NCI-H524 treated with DMSO at 0.1 percent for 48 hours (cell line): ENCODE measurements at regions not wholly inside any gene's neighbourhood (a gene's known extent, or its start where the extent isn't known, plus 50 kb on each side); places are given as distances from the start of the nearest gene placed in this dataset.

Experiments
- DNase-seq: peaks from one replicate; lab custom pipeline; 2025; lab: John Stamatoyannopoulos, UW

GRCh38 chr6:104617591-104617990 lies 242.1 kb downstream of the HACE1 start:
- no peak for DNase-seq

GRCh38 chr6:104614394-104614793 lies 245.3 kb downstream of the HACE1 start:
- no peak for DNase-seq

GRCh38 chr6:104613416-104614001 lies 246.2 kb downstream of the HACE1 start:
- no peak for DNase-seq

DNA sequence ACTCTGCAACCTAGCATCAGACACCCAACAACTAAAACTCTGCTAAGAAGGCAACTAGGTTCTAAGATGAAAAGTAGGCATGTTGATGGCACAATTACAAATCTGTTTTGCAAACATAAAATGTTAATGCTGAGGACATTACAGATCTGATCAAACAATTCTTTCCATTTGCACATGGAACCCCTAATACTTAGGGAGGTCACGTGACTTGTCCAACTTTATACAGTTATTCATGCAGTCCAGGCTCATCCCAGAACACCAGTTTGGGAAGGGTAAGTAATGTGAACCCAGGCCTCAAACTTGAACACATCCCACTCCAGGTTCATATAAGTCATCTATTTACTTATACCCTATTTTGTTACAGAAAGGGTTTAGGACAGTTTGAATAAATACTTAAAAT lies 247.2 kb downstream of the HACE1 start:
- no peak for DNase-seq

- no peak for DNase-seq
These were observed 251.6 kb downstream of the HACE1 start for GRCh38 chr6:104608101-104608500.

- DNase-seq: no peak
These were observed 252.2 kb downstream of the HACE1 start for GRCh38 chr6:104607501-104607900.

DNA sequence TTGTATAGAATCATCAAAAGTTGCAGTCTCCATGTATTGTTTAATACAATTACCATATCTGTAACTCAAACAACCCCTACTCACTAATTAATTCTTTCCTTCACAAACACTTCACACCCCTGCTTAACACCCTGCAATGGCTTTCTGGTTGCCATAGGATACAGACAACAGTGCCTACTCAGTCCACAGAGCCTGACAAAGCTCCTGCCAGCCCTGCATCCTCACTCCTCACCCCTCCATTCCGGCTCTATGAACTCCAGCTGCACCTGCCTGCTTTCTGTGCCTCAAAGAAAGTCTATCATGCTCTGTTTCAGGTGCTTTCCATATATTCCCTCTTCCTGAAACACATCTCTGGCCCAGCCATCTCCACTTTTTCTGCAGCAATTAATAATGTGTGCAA lies 253.4 kb downstream of the HACE1 start:
- DNase-seq: no peak

- no peak for DNase-seq
These were observed 255.0 kb downstream of the HACE1 start for GRCh38 chr6:104604685-104605084.

DNA sequence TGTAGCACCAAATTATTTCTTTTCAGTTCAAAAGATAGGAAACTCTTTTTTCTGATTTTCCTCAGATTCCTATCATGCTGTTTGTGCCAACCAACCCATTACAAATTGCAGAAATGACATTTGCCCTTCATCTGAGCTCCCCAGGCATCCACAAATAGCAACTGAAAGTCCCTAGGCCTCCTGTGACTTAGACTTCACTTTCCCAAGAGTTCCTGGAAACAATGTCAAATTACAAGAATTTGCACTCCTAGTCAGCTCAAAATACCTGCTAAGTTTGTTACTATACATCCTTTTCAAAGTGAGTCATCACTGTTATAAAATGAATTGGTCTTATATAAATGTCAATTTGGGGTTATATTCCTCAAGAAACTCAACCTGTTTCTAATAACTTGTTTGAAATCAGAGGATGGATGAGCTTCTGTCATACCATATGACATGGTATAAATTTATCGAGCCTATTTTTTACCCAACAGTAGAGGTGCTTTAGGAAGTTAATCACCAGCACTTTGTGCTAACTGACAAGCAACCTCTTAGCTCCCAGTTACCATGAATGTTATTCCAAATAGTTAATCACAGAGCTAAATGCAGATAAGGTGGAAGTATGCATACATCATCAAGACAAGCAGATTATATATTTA lies 256.5 kb downstream of the HACE1 start:
- no peak for DNase-seq

DNA sequence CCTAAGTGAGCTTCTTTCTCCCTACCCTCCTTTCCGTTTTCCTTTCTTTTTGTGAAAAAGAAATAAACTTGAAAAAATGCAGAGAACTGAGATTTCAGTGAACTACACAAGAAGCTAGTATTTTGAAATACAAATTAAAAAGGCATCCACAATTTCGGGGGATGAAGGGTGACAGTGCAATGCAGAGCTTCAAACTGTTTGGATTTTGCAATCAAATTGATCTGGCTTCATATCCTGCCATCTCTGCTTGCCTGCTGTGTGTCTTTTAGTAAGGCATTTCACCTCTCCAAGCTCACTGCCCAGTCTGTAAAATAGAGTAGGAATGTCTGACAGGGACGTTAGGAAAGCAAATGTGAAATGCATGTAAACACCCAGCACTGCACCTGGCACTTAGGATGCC lies 258.0 kb downstream of the HACE1 start:
- no peak for DNase-seq

DNA sequence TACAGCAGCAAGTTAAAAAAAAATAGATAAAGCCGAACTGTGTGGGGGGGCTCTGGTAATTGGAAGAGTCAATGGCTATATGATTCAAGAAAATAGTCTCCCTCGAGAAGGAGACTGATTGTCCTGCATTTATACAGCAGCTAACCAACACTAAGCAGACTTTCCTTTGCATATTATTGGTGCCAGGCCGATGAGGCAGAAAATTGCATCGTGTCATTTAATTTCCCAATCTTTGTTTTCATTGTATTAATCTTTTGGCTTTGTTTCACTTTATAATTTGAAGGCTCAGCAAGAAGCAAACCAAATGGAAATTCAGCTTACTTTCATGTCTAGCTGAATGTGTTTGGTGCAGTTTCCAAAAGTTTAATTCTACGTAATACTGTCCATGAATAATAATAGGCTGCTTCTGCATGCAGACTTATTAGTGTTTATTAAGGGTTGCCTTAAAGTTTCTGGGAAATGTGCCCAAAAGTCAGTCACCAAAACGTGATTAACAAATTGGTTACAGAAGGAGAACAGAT lies 258.5 kb downstream of the HACE1 start:
- no peak for DNase-seq

DNA sequence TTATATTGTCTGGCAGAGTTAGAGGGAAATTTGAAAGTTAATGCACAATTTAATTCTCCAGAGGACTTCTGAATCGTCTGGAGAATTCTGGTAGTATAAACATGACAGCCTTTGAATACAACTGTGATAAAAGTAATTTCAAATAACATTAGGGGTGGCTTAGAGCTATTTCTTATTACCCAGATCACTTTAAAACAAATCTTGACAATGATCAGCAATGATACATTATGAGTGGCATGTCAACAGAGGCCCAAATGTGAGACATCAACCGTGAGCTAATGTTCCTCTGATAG lies 259.1 kb downstream of the HACE1 start:
- no peak for DNase-seq

GRCh38 chr6:104599821-104600638 lies 259.7 kb downstream of the HACE1 start:
- DNase-seq: no peak

DNA sequence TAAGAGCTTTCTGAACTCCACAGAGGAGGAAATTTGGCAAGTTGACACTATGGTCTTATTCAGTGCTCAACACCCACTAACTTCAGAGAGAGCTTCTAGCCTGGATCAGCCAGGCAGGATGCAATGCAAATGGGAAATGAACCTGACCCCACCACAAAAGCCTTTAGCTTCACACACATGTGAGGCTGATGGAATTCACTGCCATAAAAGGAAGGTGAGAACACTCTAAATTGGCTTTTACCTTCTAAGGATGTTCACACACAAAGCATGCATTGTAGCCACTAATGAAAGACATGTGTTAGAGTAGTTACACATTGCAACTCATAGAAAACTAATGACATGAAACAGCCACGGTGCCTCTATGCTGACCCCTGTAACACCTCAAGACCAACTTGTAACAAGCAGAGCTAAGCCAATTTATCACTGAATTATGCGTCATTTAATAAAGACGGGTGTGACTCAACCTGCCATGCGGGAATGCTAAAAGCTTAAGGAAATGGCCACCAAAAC lies 262.1 kb downstream of the HACE1 start:
- no peak for DNase-seq

- no peak for DNase-seq
These were observed 263.6 kb downstream of the HACE1 start for GRCh38 chr6:104596091-104596490.

DNA sequence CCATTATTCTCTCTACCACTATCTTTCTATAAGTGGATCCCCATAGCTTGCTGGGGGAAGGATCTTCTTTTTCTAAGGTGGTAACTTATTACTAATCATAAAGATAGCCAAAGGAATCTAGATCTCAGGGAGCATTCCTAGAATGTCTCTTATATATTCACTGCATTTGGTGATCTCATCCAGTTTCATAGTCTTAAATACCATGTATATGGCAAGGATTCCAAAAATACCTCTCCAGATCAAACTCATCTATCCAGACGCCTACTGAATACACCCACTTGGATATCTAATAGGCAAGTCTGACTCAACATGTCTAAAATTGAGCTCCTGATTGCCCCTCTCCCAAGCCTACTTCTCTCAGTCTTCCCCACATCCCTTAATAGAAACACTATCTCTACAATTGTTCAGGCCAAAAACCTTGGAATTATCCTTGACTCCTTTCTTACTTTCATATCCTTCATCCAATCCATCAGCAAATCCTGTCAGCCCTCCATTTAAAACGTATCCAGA lies 264.4 kb downstream of the HACE1 start:
- DNase-seq: no peak

DNA sequence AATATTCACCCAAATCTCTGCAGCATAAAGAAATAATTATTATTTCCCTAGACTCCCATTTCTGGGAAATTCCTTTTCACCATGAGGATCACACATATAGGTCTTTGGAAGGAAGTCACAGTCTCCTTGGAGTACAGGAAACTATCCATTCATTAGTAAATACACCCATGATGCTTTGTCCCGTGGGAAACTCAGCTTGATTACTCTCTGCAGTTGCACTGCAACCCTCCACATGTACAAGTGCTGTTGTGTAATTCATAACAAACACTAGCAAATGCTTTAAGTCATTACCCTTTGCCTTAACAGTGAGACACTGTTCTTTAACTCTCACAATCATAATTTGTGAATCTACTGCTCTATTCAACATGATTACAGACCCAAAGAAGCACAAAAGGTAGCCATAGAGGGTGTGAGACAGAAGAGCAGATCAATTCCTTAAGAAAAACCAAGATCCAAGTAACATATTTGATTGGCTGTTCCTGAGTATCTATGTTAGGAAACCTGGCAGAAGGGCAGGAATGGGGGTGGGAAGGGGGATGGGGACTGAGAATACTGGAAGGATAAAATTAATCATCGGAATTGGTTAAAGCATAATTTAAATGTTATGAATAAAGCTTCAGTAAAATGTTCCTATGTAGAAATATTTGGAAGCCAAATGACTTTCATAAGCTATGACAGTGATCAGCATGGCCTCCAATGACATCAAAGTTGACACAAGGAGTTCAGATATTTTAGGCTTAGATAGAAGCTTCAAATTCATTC lies 268.0 kb downstream of the HACE1 start:
- no peak for DNase-seq

DNA sequence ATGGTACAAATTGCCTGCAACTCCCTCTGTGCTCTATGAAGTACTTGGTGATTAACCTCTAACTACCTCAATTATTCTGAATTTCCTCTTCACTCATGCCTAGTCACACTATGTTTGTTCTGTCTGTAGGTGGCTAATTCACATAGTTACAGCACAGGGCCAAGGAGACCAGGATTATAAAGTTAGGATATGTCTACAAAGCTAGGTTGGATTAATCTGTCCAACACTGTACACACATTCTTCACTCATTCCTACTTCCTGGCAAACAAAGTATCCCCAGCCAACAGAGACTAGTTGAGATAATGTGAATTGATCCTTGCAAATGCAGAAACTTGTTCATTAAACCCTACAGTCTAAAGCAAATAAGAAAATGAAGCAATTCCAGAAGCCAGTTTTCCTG lies 269.8 kb downstream of the HACE1 start:
- no peak for DNase-seq

- peak; percentile 16 for DNase-seq
These were observed 274.1 kb downstream of the HACE1 start for GRCh38 chr6:104585646-104586045.

GRCh38 chr6:104580452-104580851 lies 279.3 kb downstream of the HACE1 start:
- no peak for DNase-seq

GRCh38 chr6:104579310-104579863 lies 280.3 kb downstream of the HACE1 start:
- no peak for DNase-seq

- DNase-seq: no peak
These were observed 284.2 kb downstream of the HACE1 start for GRCh38 chr6:104575536-104575935.
